H1 (cell line): ENCODE measurements at regions not wholly inside any gene's neighbourhood (a gene's known extent, or its start where the extent isn't known, plus 50 kb on each side); places are given as distances from the start of the nearest gene placed in this dataset.

ENCODE experiments used
- CTCF ChIA-PET: fragments of 300-600 bp; sonication (Branson Sonifier 250); formaldehyde crosslinking; loops from one replicate; lab custom pipeline; 2021; ENCODE audit not compliant: partially characterized antibody; lab: Charles Lee
- POLR2A ChIA-PET: fragments of 300-600 bp; sonication (Branson Sonifier 250); formaldehyde crosslinking; loops from one replicate; lab custom pipeline; 2021; ENCODE audit warnings: inconsistent platforms; ENCODE audit not compliant: partially characterized antibody; lab: Charles Lee
- DNase-seq, 2 experiments: peaks; one replicate each; pipeline versions ENCODE4 v3.0.0 to v3.0.0-alpha.2; 2010 to 2022; ENCODE audit warnings: low spot score in 2 of 2, low read depth in 1 of 2, mixed read lengths in 1 of 2
- FAIRE-seq: peaks from 2 replicates; lab custom pipeline; 2011; peaks lifted over from hg19 to GRCh38; lab: Jason Lieb, UNC
- H2AFZ ChIP-seq: 2 replicates; pipeline ENCODE4 v1.8.1; 2012; ENCODE audit warnings: low read length, inconsistent platforms
- H2AK5ac ChIP-seq: 2 replicates; pipeline ENCODE4 v1.6.1; 2013; ENCODE audit warnings: low read depth, low read length
- H2BK120ac ChIP-seq: replicated peaks from 2 replicates; pipeline ENCODE3; 2013; ENCODE audit warnings: low read depth, low read length, inconsistent platforms
- H2BK12ac ChIP-seq: 2 replicates; pipeline ENCODE4 v1.6.1; 2013; ENCODE audit warnings: low read depth, low read length
- H2BK15ac ChIP-seq: 2 replicates; pipeline ENCODE4 v1.6.1; 2013; ENCODE audit warnings: low read length
- H2BK20ac ChIP-seq: 2 replicates; pipeline ENCODE4 v1.6.1; 2013; ENCODE audit warnings: low read length
- H2BK5ac ChIP-seq: 2 replicates; pipeline ENCODE4 v1.6.1; 2013; ENCODE audit warnings: low read depth, low read length
- H3K14ac ChIP-seq: 2 replicates; pipeline ENCODE4 v1.6.1; 2013; ENCODE audit warnings: inconsistent platforms; ENCODE audit not compliant: insufficient read length
- H3K18ac ChIP-seq: 2 replicates; pipeline ENCODE4 v1.6.1; 2013; ENCODE audit warnings: low read length; ENCODE audit errors: extremely low read depth
- H3K23ac ChIP-seq: 2 replicates; pipeline ENCODE4 v1.6.1; 2013; ENCODE audit warnings: inconsistent platforms; ENCODE audit not compliant: insufficient read length
- H3K23me2 ChIP-seq: 2 replicates; pipeline ENCODE4 v1.6.1; 2013; ENCODE audit warnings: low read depth, low read length
- H3K27ac ChIP-seq: 2 replicates; pipeline ENCODE4 v1.6.1; 2011; ENCODE audit warnings: low read depth, low read length, inconsistent platforms
- H3K27me3 ChIP-seq, 4 experiments: replicated peaks in 1 of 4; 1 replicate in 1 of 4; 2 replicates in 3 of 4; pipeline versions ENCODE4 v1.6.1 to v1.8.1; 2011 to 2013; ENCODE audit warnings: low read length in 3 of 4, mild to moderate bottlenecking in 3 of 4, inconsistent platforms in 2 of 4, mixed read lengths in 2 of 4, moderate library complexity in 1 of 4; ENCODE audit not compliant: control insufficient read depth in 3 of 4, insufficient read depth in 3 of 4; ENCODE audit errors: extremely low read depth in 1 of 4
- H3K36me3 ChIP-seq, 4 experiments: 2 replicates each; pipeline versions ENCODE4 v1.6.1 to v1.8.1; 2011 to 2013; ENCODE audit warnings: mild to moderate bottlenecking in 4 of 4, low read length in 3 of 4, moderate library complexity in 2 of 4, control low read depth in 1 of 4, inconsistent platforms in 1 of 4; ENCODE audit not compliant: insufficient read depth in 4 of 4, control insufficient read depth in 2 of 4
- H3K4ac ChIP-seq: replicated peaks from 2 replicates; pipeline ENCODE3; 2013; ENCODE audit warnings: low read length, low read depth, mixed read lengths, inconsistent platforms; ENCODE audit not compliant: insufficient read length
- H3K4me1 ChIP-seq, 4 experiments: replicated peaks in 1 of 4; 1 replicate in 1 of 4; 2 replicates in 3 of 4; pipeline versions ENCODE4 v1.6.1 to v1.8.1; 2011 to 2013; ENCODE audit warnings: low read length in 3 of 4, inconsistent platforms in 2 of 4, mixed read lengths in 1 of 4; ENCODE audit not compliant: insufficient read depth in 4 of 4, control insufficient read depth in 3 of 4
- H3K4me2 ChIP-seq, 2 experiments: 2 replicates each; pipeline versions ENCODE4 v1.6.1 to v1.8.1; 2011 to 2013; ENCODE audit warnings: low read depth in 2 of 2, low read length in 2 of 2, control low read depth in 1 of 2, inconsistent platforms in 1 of 2, mild to moderate bottlenecking in 1 of 2; ENCODE audit not compliant: insufficient read depth in 1 of 2
- H3K4me3 ChIP-seq, 4 experiments: fragments of 200-600, 300-600 bp in 1 of 4; sonication (generic), shearing (Covaris generic), sonication (Bioruptor Twin) in 1 of 4; 2 replicates each; pipeline versions ENCODE4 v1.5.1 to v1.8.1; 2011 to 2016; ENCODE audit warnings: low read length in 4 of 4, low read depth in 3 of 4, control low read depth in 2 of 4, inconsistent platforms in 2 of 4, mild to moderate bottlenecking in 2 of 4, mixed read lengths in 1 of 4, moderate library complexity in 1 of 4; ENCODE audit not compliant: insufficient read depth in 2 of 4; ENCODE audit errors: extremely low read depth in 1 of 4
- H3K56ac ChIP-seq: replicated peaks from 2 replicates; pipeline ENCODE3; 2013; ENCODE audit warnings: low read depth, mild to moderate bottlenecking, mixed read lengths, low read length, inconsistent platforms; ENCODE audit not compliant: insufficient read length
- H3K79me1 ChIP-seq: 2 replicates; pipeline ENCODE4 v1.6.1; 2013; ENCODE audit warnings: low read depth, low read length, control low read depth
- H3K79me2 ChIP-seq, 2 experiments: 2 replicates each; pipeline versions ENCODE4 v1.6.1 to v1.8.1; 2012 to 2013; ENCODE audit warnings: low read length in 2 of 2, mild to moderate bottlenecking in 2 of 2, inconsistent platforms in 1 of 2; ENCODE audit not compliant: insufficient read depth in 2 of 2, control insufficient read depth in 1 of 2
- H3K9ac ChIP-seq, 4 experiments: replicated peaks in 1 of 4; 1 replicate in 1 of 4; 2 replicates in 3 of 4; pipeline versions ENCODE4 v1.6.1 to v1.8.1; 2011 to 2013; ENCODE audit warnings: low read depth in 3 of 4, low read length in 3 of 4, control low read depth in 2 of 4, mild to moderate bottlenecking in 2 of 4, moderate library complexity in 2 of 4, inconsistent platforms in 1 of 4; ENCODE audit errors: extremely low read depth in 1 of 4
- H3K9me3 ChIP-seq, 2 experiments: 2 replicates each; pipeline versions ENCODE4 v1.6.1 to v1.8.1; 2012 to 2013; ENCODE audit warnings: mild to moderate bottlenecking in 2 of 2, moderate library complexity in 2 of 2, control low read depth in 1 of 2, inconsistent platforms in 1 of 2, low read depth in 1 of 2, low read length in 1 of 2, mixed read lengths in 1 of 2; ENCODE audit not compliant: insufficient read depth in 2 of 2
- H4K20me1 ChIP-seq, 2 experiments: replicated peaks in 1 of 2; 2 replicates each; pipeline versions ENCODE3 to v1.8.1; 2011 to 2013; ENCODE audit warnings: inconsistent platforms in 2 of 2, low read length in 2 of 2, mild to moderate bottlenecking in 1 of 2; ENCODE audit not compliant: insufficient read depth in 2 of 2, control insufficient read depth in 1 of 2
- H4K5ac ChIP-seq: 2 replicates; pipeline ENCODE4 v1.6.1; 2013; ENCODE audit warnings: low read length, low read depth, mixed read lengths, inconsistent platforms; ENCODE audit not compliant: insufficient read length
- H4K8ac ChIP-seq: 2 replicates; pipeline ENCODE4 v1.8.0; 2013; ENCODE audit warnings: mild to moderate bottlenecking, moderate library complexity, low read length, inconsistent platforms; ENCODE audit not compliant: insufficient read depth; ENCODE audit errors: extremely low read depth
- H4K91ac ChIP-seq: replicated peaks from 2 replicates; pipeline ENCODE3; 2013; ENCODE audit warnings: low read length, mixed read lengths, inconsistent platforms; ENCODE audit not compliant: insufficient read length
- CBX8 ChIP-seq: fragments of 300-800, 300-1000 bp; sonication (generic); IDR thresholded peaks from 2 replicates; pipeline ENCODE4 v1.7.1; 2016; ENCODE audit warnings: low read depth, low read length, borderline replicate concordance
- CHD2 ChIP-seq: IDR thresholded peaks from 2 replicates; pipeline ENCODE4 v1.6.1; 2012; ENCODE audit warnings: low read length, improper control_type of control experiment
- CTBP2 ChIP-seq: IDR thresholded peaks from 2 replicates; pipeline ENCODE4 v1.7.0; 2011; ENCODE audit warnings: borderline replicate concordance, mild to moderate bottlenecking, moderate library complexity, mixed read lengths, low read length; ENCODE audit not compliant: insufficient read depth, insufficient read length
- EZH2 ChIP-seq: fragments of 200-600 bp; sonication (generic); IDR thresholded peaks from 2 replicates; pipeline ENCODE4 v1.7.1; 2012; ENCODE audit warnings: low read depth, mild to moderate bottlenecking, moderate library complexity, low read length, inconsistent platforms; ENCODE audit not compliant: severe bottlenecking
- HDAC2 ChIP-seq, 2 experiments: fragments of 300-600 bp in 1 of 2; sonication (generic) in 1 of 2; IDR thresholded peaks; 2 replicates each; pipeline ENCODE4 v1.6.1; 2011 to 2012; ENCODE audit warnings: low read depth in 2 of 2, low read length in 2 of 2, mild to moderate bottlenecking in 2 of 2, moderate library complexity in 2 of 2, borderline replicate concordance in 1 of 2, inconsistent platforms in 1 of 2
- NRF1 ChIP-seq: IDR thresholded peaks from 2 replicates; pipeline ENCODE4 v1.6.1; 2011; ENCODE audit warnings: mild to moderate bottlenecking, low read depth, low read length, improper control_type of control experiment
- POLR2A ChIP-seq, 2 experiments: IDR thresholded peaks; 1 replicate in 1 of 2; 2 replicates in 1 of 2; pipeline ENCODE4 v1.6.1; 2011; ENCODE audit warnings: low read depth in 2 of 2, low read length in 2 of 2, mild to moderate bottlenecking in 2 of 2; ENCODE audit errors: control extremely low read depth in 1 of 2
- POU5F1 ChIP-seq: IDR thresholded peaks from 2 replicates; pipeline ENCODE4 v1.6.1; 2011; ENCODE audit warnings: low read depth, mild to moderate bottlenecking, low read length, moderate library complexity
- SIRT6 ChIP-seq: IDR thresholded peaks from one replicate; pipeline ENCODE4 v1.7.1; 2012; ENCODE audit warnings: low read length, inconsistent platforms
- SIX5 ChIP-seq: IDR thresholded peaks from 2 replicates; pipeline ENCODE4 v1.6.1; 2011; ENCODE audit warnings: mild to moderate bottlenecking, low read depth, low read length
- TBP ChIP-seq: IDR thresholded peaks from 2 replicates; pipeline ENCODE4 v1.6.1; 2011; ENCODE audit warnings: low read depth, low read length, improper control_type of control experiment
- TEAD4 ChIP-seq: IDR thresholded peaks from 2 replicates; pipeline ENCODE4 v1.6.1; 2012; ENCODE audit warnings: low read depth, low read length, inconsistent platforms, mixed read lengths
- WGBS, 2 experiments: shearing (Covaris generic) in 1 of 2; methylation state at CpG; one replicate each; pipeline versions ENCODE4 v1.1.6 to v1.1.7; 2013 to 2015; ENCODE audit warnings: low lambda C conversion rate in 2 of 2, mixed read lengths in 2 of 2, inconsistent platforms in 1 of 2, low coverage in 1 of 2, missing lambda C conversion rate in 1 of 2; ENCODE audit not compliant: insufficient replicate concordance in 2 of 2, insufficient coverage in 1 of 2, insufficient read length in 1 of 2; ENCODE audit errors: extremely low coverage in 1 of 2, missing lambda C conversion rate in 1 of 2; 5-methylcytosine and 5-hydroxymethylcytosine counted together
- TF ChIP-seq, protein P1 (sequence below): IDR thresholded peaks from 2 replicates; pipeline ENCODE4 v1.6.1; 2012; ENCODE audit warnings: low read length, inconsistent platforms

- H3K14ac ChIP-seq: no peak overlapping the region
- CTCF ChIA-PET: interaction anchor here (0.6 to 1.0 kb wide), 2 partner anchors 9 to 164 kb away, joined by 3 to 4 read pairs; no protein-coding TSS in a partner anchor
- WGBS, 2 experiments: 83% methylated on average over 2 of the region's 2 CpGs; no CpG with 5 or more reads in 1 of the 2 experiments
- no peak overlapping the region for H3K27ac ChIP-seq
- H3K36me3 ChIP-seq: no peaks in the 10 kb centered on the region
- H3K27me3 ChIP-seq: no peaks in the 10 kb centered on the region
- H2BK120ac ChIP-seq: no peak overlapping the region
- H3K4me1 ChIP-seq: peaks cover 0 to 10% (median 5%) of the 10 kb centered on the region in 4 experiments; a peak in 3 of 7 replicates
- no peaks in the 10 kb centered on the region for H3K79me2 ChIP-seq
- H2BK20ac ChIP-seq: no peak overlapping the region
- no peaks in the 10 kb centered on the region for H3K23me2 ChIP-seq
- no peak overlapping the region for H2BK5ac ChIP-seq
- no peak overlapping the region for H2BK15ac ChIP-seq
- peaks cover 0 to 2% of the 10 kb centered on the region in 2 experiments; a peak in 1 of 4 replicates for H3K9me3 ChIP-seq
- H3K4me3 ChIP-seq: no peak overlapping the region
- H3K4ac ChIP-seq: no peak overlapping the region
- H3K4me2 ChIP-seq: no peak overlapping the region
- H3K9ac ChIP-seq: no peak overlapping the region
- no peaks in the 10 kb centered on the region for H4K20me1 ChIP-seq
- H2AK5ac ChIP-seq: no peak overlapping the region
- no peaks in the 10 kb centered on the region for H3K79me1 ChIP-seq
- no peak overlapping the region for H3K56ac ChIP-seq
- no peak overlapping the region for H3K18ac ChIP-seq
- no peak for DNase-seq
- no peak overlapping the region for H4K5ac ChIP-seq
- no peak overlapping the region for H2BK12ac ChIP-seq
- H4K91ac ChIP-seq: no peak overlapping the region
- FAIRE-seq: no peak
- no peak overlapping the region for H4K8ac ChIP-seq
- POLR2A ChIA-PET: no interaction called here
- no peak overlapping the region for H2AFZ ChIP-seq
- no peak overlapping the region for H3K23ac ChIP-seq
- no peak for TF ChIP-seq CHD2
- no peak for TF ChIP-seq EZH2
- no peak for TF ChIP-seq POU5F1
- no peak for TF ChIP-seq CTBP2
- no peak for TF ChIP-seq TEAD4
- TF ChIP-seq NRF1: no peak
- TF ChIP-seq, protein P1, sequence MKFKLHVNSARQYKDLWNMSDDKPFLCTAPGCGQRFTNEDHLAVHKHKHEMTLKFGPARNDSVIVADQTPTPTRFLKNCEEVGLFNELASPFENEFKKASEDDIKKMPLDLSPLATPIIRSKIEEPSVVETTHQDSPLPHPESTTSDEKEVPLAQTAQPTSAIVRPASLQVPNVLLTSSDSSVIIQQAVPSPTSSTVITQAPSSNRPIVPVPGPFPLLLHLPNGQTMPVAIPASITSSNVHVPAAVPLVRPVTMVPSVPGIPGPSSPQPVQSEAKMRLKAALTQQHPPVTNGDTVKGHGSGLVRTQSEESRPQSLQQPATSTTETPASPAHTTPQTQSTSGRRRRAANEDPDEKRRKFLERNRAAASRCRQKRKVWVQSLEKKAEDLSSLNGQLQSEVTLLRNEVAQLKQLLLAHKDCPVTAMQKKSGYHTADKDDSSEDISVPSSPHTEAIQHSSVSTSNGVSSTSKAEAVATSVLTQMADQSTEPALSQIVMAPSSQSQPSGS: no peak
- TF ChIP-seq TBP: no peak
- TF ChIP-seq POLR2A (IDR thresholded peaks at IDR 0.05; ENCODE audit: control extremely low read depth in 1 of 2, low read depth in 2 of 2, low read length in 2 of 2): no peak
- no peak for TF ChIP-seq CBX8
- no peak for TF ChIP-seq SIX5
- no peak for TF ChIP-seq SIRT6
- no peak for TF ChIP-seq HDAC2 (IDR thresholded peaks at IDR 0.05; ENCODE audit: borderline replicate concordance in 1 of 2, low read depth in 2 of 2, low read length in 2 of 2)
Measured at GRCh38 chr16:54462151-54462651, 175.6 kb upstream of the IRX3 start.
